Mucosa of rectum (tissue), 2 donors: ENCODE measurements at regions not wholly inside any gene's neighbourhood (a gene's known extent, or its start where the extent isn't known, plus 50 kb on each side); places are given as distances from the start of the nearest gene placed in this dataset.

Experiments used
- H3K27ac ChIP-seq, 2 donors: one replicate each; pipeline ENCODE4 v1.7.0; 2013; ENCODE audit warnings: inconsistent platforms in 2 of 2, low read depth in 2 of 2, low read length in 2 of 2
- H3K27me3 ChIP-seq, 2 donors: one replicate each; pipeline ENCODE4 v1.7.0; 2013; ENCODE audit warnings: low read length in 2 of 2; ENCODE audit not compliant: control insufficient read depth in 2 of 2, insufficient read depth in 2 of 2
- H3K36me3 ChIP-seq, 2 donors: one replicate each; pipeline ENCODE4 v1.7.0; 2013; ENCODE audit warnings: low read length in 2 of 2; ENCODE audit not compliant: control insufficient read depth in 2 of 2, insufficient read depth in 2 of 2
- H3K4me1 ChIP-seq, 2 donors: one replicate each; pipeline ENCODE4 v1.7.0; 2013; ENCODE audit warnings: low read length in 2 of 2, mild to moderate bottlenecking in 1 of 2; ENCODE audit not compliant: control insufficient read depth in 2 of 2, insufficient read depth in 2 of 2
- H3K4me3 ChIP-seq, 2 donors: one replicate each; pipeline ENCODE4 v1.7.0; 2013; ENCODE audit warnings: low read length in 2 of 2
- H3K9ac ChIP-seq, 2 donors: one replicate each; pipeline ENCODE4 v1.7.0; 2013; ENCODE audit warnings: low read length in 2 of 2, low read depth in 1 of 2, mild to moderate bottlenecking in 1 of 2
- H3K9me3 ChIP-seq, 2 donors: one replicate each; pipeline ENCODE4 v1.7.0; 2013; ENCODE audit warnings: low read length in 2 of 2; ENCODE audit not compliant: control insufficient read depth in 2 of 2
- donor health status: healthy.
- donor health status: Normal muscosa, but diverticular disease.

DNA sequence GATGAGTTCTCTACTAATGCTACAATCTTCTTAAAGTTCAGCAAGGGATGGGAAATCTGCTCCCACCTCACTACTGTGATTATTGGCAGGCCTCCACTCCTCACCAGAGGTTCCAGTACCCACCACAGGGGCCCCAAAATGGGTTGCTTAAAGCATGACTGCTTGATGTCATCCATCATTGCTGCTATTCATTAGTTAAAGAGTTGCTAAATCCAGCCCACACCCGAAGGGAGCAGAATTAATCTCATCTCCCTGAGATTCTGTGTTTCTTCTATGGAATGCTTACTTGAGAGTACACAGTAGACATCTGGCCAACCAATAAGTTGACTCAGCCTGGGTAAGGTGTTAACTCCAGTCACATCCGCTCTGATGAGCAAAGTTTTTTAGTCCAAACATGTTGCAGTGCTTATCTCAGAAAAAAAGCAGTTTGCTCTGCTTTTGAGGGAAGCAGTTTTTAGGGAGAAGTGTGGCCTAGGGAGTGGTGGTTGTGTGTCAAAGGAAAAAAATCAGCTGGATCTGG, 690.2 kb upstream of the POU3F3 start:
- Histone ChIP-seq H3K9me3 (no peaks in the 10 kb centered on the region), H3K27me3 (no peaks in the 10 kb centered on the region), H3K36me3 (no peaks in the 10 kb centered on the region), H3K27ac (no peak overlapping the region), H3K4me3 (no peak overlapping the region), H3K9ac (no peak overlapping the region), H3K4me1 (no peaks in the 10 kb centered on the region)

DNA sequence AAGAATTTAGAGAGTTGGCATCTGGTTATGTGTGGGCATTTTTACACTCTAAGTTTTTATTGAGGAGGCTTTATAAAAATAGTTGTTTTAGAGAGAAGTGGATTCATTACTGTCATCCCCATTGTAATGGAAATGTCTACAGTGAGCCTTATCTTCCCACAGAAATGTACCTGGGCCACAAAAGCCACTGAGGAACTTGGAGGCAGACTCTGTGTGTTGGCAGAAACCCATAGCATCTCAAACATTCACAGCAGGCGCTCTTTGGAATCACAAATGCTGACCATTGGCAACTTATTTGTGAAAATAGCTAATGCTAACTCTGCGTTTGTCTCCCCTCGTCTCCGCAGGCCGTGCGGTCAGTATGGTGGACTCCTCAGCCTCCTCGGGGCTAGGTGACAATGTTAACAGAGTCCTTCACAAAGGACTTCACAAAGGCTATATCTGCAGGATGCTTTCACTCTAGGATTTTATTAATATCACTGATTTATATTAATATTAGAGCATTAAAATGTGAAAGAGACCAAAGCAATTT, 689.1 kb upstream of the POU3F3 start:
- H3K9ac ChIP-seq = no peak overlapping the region
- H3K36me3 ChIP-seq = no peaks in the 10 kb centered on the region
- H3K4me3 ChIP-seq = no peak overlapping the region
- H3K4me1 ChIP-seq = no peaks in the 10 kb centered on the region
- H3K27me3 ChIP-seq = no peaks in the 10 kb centered on the region
- H3K9me3 ChIP-seq = no peaks in the 10 kb centered on the region
- H3K27ac ChIP-seq = no peak overlapping the region

DNA sequence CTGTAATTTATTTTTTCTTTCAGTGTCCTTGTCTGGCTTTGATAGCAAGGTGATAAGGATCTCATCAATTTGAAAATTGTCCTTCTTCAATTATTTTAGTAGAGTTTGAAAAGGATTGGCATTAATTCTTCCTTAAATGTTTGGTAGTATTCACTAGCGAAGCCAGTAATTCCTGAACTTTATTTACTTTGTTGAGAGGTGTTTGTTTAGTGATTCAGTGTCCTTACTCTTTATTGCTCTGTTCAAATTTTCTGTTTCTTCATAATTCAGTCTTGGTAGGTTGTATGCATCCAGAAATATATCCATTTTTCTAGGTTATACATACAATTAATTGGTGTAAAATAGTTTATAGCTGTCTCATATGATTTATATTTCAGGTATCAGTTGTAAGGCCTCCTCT, 676.7 kb upstream of the POU3F3 start:
- no peaks in the 10 kb centered on the region for H3K4me1 ChIP-seq
- no peaks in the 10 kb centered on the region for H3K27me3 ChIP-seq
- no peak overlapping the region for H3K27ac ChIP-seq
- no peaks in the 10 kb centered on the region for H3K9me3 ChIP-seq
- H3K36me3 ChIP-seq = no peaks in the 10 kb centered on the region
- H3K9ac ChIP-seq = no peak overlapping the region
- no peak overlapping the region for H3K4me3 ChIP-seq

DNA sequence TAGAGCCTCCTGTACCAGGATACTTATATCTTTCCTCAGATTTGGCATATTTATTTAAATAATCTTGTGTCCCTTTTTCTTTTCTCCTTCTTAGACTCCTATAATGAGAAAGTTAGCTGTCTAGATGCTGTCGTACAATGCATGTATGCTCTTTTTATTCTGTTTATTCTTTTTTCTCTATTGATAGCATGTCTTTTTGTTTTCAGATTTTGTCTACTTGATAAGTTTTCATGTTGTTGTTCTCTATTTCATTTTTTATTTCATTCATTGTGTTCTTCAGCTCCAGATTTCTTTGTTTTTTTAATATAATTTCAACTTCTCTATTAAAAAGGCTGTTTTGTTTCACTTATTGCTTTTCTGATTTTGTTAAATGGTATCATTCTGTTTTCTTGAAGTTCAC, 674.3 kb upstream of the POU3F3 start:
- H3K4me3 ChIP-seq = no peak overlapping the region
- no peaks in the 10 kb centered on the region for H3K9me3 ChIP-seq

DNA sequence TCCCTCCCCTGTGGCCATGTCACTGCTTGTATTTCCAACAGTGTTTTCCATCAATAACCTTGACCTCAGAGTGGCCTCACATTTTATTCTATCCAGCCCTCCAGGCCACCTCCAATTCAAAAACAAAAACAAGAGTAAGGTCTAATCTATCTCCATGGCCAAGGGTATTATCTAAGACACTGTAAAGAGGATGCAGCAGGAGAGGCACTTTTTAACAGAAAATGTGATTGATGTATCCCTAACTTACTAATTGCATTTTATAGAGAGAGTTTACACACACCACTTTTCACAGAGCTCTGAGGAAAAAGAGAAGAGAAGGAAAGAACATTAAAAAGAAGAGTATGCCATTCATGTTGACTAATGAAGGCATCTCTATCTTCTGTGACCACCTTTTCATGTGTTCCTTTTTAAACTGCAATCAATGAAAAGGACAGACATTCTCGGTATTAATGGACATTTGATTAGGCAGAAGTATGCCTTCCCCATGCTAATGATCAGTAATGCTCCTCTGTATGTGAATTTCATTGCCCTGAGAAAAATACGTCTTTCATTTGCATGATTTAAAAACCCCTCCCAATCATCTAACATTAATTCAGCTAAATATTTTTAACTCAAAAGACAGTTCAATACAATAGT, 653.3 kb upstream of the POU3F3 start:
- Histone ChIP-seq H3K4me3 (no peak overlapping the region), H3K9me3 (no peaks in the 10 kb centered on the region), H3K27ac (no peak overlapping the region), H3K27me3 (no peaks in the 10 kb centered on the region), H3K4me1 (no peaks in the 10 kb centered on the region), H3K36me3 (no peaks in the 10 kb centered on the region), H3K9ac (no peak overlapping the region)

More for the DNA sequence above, 674.3 kb upstream of the POU3F3 start:
- no peak overlapping the region for H3K27ac ChIP-seq
- H3K9ac ChIP-seq = no peak overlapping the region
- H3K27me3 ChIP-seq = no peaks in the 10 kb centered on the region
- no peaks in the 10 kb centered on the region for H3K36me3 ChIP-seq
- H3K4me1 ChIP-seq = no peaks in the 10 kb centered on the region

GRCh38 chr2:104213758-104214157, 640.2 kb upstream of the POU3F3 start:
- no peaks in the 10 kb centered on the region for H3K36me3 ChIP-seq
- no peaks in the 10 kb centered on the region for H3K9me3 ChIP-seq
- no peaks in the 10 kb centered on the region for H3K27me3 ChIP-seq
- H3K27ac ChIP-seq = no peak overlapping the region
- H3K4me3 ChIP-seq = no peak overlapping the region
- H3K4me1 ChIP-seq = no peaks in the 10 kb centered on the region
- H3K9ac ChIP-seq = no peak overlapping the region

DNA sequence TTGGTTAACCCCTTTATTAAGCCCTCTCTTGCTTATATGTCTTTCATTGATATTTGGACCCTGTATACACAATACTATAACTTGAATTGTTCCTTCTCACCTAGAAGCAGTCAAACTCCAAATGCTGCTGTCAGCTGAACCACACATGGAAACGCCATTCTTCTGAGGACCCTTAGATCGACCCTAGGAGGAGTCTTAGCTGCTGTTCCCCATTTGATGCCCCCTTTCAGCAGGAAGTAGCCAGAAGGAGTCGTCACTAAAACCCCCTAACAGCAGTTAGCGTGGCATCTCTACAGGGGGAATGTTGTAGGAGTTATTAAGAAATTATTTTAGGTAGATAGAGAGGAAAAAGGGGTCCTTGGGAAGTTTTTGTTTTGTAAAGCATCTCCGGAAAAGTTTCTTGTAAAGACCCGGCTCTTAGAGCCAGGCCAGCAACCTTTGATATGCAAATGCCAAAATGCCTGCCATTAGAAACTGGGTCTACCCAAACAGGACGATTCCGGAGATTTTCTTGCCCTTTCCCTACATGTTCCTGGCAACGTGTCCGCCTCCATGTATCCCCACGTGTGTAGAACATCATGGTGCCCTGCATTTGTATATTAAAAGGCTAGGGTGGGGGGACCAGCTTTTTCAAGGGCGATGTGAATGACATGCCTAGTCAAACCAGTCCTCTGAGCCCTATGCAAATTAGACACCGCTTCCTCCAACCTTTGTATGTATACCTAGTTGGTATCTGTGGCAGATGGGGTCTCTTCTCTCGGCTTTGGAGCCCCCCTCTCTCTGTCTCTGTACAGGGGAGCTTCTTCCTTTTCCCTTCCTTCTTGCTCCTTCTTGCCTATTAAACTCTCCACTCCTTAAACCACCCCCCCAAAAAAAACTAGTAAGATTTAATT, 638.4 kb upstream of the POU3F3 start:
- no peaks in the 10 kb centered on the region for H3K9me3 ChIP-seq
- H3K4me1 ChIP-seq = no peaks in the 10 kb centered on the region
- no peak overlapping the region for H3K9ac ChIP-seq
- no peaks in the 10 kb centered on the region for H3K36me3 ChIP-seq
- no peak overlapping the region for H3K4me3 ChIP-seq
- H3K27me3 ChIP-seq = no peaks in the 10 kb centered on the region
- H3K27ac ChIP-seq = no peak overlapping the region

GRCh38 chr2:104233591-104233990, 620.3 kb upstream of the POU3F3 start:
- no peak overlapping the region for H3K9ac ChIP-seq
- no peaks in the 10 kb centered on the region for H3K9me3 ChIP-seq
- H3K36me3 ChIP-seq = no peaks in the 10 kb centered on the region
- no peaks in the 10 kb centered on the region for H3K27me3 ChIP-seq
- no peak overlapping the region for H3K27ac ChIP-seq
- H3K4me1 ChIP-seq = no peaks in the 10 kb centered on the region
- no peak overlapping the region for H3K4me3 ChIP-seq

- peaks cover 0 to 2% of the 10 kb centered on the region in 2 donors for H3K9me3 ChIP-seq
- H3K27ac ChIP-seq = no peak overlapping the region
- no peak overlapping the region for H3K4me3 ChIP-seq
- no peak overlapping the region for H3K9ac ChIP-seq
- H3K4me1 ChIP-seq = no peaks in the 10 kb centered on the region
- no peaks in the 10 kb centered on the region for H3K36me3 ChIP-seq
- no peaks in the 10 kb centered on the region for H3K27me3 ChIP-seq
Measured at GRCh38 chr2:104236491-104236890, 617.4 kb upstream of the POU3F3 start.

DNA sequence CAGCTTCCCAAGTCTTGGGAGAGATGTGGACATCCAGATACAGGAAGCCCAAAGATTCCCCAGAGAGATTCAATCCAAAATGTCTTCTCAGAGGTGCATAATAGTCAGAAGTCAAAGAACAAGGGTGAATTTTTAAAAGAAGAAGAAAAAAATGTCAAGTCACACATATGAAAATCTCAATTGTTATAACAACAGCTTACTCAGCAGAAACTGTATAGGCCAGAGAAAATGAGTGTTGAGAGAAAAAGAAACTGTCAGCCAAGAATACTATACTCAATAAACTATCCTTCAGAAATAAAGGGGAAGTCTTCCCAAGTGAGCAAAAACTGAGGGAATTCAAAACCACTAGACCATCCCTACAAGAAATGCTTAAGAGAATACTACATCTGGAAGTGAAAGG, 612.9 kb upstream of the POU3F3 start:
- Histone ChIP-seq H3K4me3 (no peak overlapping the region), H3K36me3 (no peaks in the 10 kb centered on the region), H3K27ac (no peak overlapping the region), H3K9me3 (peaks cover 0 to 2% of the 10 kb centered on the region in 2 donors), H3K4me1 (no peaks in the 10 kb centered on the region), H3K9ac (no peak overlapping the region), H3K27me3 (no peaks in the 10 kb centered on the region)
